BJ (cell line): ENCODE measurements at regions not wholly inside any gene's neighbourhood (a gene's known extent, or its start where the extent isn't known, plus 50 kb on each side); places are given as distances from the start of the nearest gene placed in this dataset. TPM values are rescaled to one million over a fixed set of nuclear protein-coding genes. Genes with fewer than 3 reads are reported as not detected.
"Not testable (repeated sequence)": the region's sequence is repeated elsewhere in the genome, so short reads cannot be mapped to it uniquely, and the experiment has no call there.

ENCODE experiments used
- CTCF ChIA-PET: fragments of 350-600 bp; formaldehyde crosslinking; extraction: SDS; loops from one replicate; lab custom pipeline; 2021; ENCODE audit warnings: antibody characterized with exemption, inconsistent platforms; lab: Yijun Ruan, JAX
- POLR2A ChIA-PET: fragments of 300-600 bp; sonication (Branson Sonifier 250); formaldehyde crosslinking; extraction: SDS; loops from one replicate; lab custom pipeline; 2021; ENCODE audit warnings: antibody characterized with exemption; lab: Charles Lee
- DNase-seq: peaks from one replicate; pipeline ENCODE4 v3.0.0-alpha.2; 2011; ENCODE audit warnings: low read depth
- H3K27me3 ChIP-seq: 2 replicates; pipeline ENCODE4 v1.6.0; 2011; ENCODE audit warnings: low read length; ENCODE audit not compliant: control insufficient read depth, insufficient read depth
- H3K36me3 ChIP-seq: 2 replicates; pipeline ENCODE4 v1.5.1; 2011; ENCODE audit warnings: low read length; ENCODE audit not compliant: control insufficient read depth, insufficient read depth
- H3K4me3 ChIP-seq: 2 replicates; pipeline ENCODE4 v1.5.1; 2011; ENCODE audit warnings: low read depth, mild to moderate bottlenecking, control low read depth, low read length
- small RNA-seq: library from RNA; depleted of rRNA; stranded (forward); fragments of <200 nt; gene quantifications from one replicate; pipeline ENCODE3, GENCODE V24; 2012; ENCODE audit warnings: low replicate concordance, low read depth; ENCODE audit not compliant: insufficient read length

GRCh38 chr15:21013308-21013707, 147.2 kb upstream of the POTEB2 start:
- H3K27me3 ChIP-seq, CTCF ChIA-PET, H3K4me3 ChIP-seq, H3K36me3 ChIP-seq, DNase-seq, POLR2A ChIA-PET: not testable (repeated sequence)

GRCh38 chr15:21009651-21010050, 143.5 kb upstream of the POTEB2 start:
- H3K36me3 ChIP-seq, H3K4me3 ChIP-seq, POLR2A ChIA-PET, DNase-seq, H3K27me3 ChIP-seq, CTCF ChIA-PET: not testable (repeated sequence)

DNA sequence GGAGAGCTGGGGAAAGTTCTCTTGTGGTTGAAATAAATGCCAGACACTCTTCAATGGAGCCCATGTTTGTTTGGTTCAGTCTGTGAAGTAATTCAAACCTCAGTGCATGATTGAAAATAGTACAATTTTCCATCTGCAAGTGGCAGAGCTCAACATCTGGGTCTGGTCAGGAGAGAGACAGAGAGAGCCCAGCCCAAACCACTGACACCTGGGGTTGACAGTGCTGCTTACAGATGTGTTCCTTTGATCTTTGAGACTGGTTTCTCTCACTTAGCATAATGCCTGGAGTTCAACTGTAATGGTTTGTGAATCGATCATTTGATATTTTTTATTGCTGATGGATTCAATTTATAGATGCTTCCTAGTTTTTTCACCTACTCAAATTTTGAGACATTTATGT, 137.3 kb upstream of the POTEB2 start:
- H3K4me3 ChIP-seq, POLR2A ChIA-PET, H3K27me3 ChIP-seq, H3K36me3 ChIP-seq, CTCF ChIA-PET, DNase-seq: not testable (repeated sequence)

GRCh38 chr15:21001950-21002349, 135.8 kb upstream of the POTEB2 start:
- H3K36me3 ChIP-seq, H3K27me3 ChIP-seq, POLR2A ChIA-PET, H3K4me3 ChIP-seq, CTCF ChIA-PET, DNase-seq: not testable (repeated sequence)

- H3K27me3 ChIP-seq, CTCF ChIA-PET, DNase-seq, H3K4me3 ChIP-seq, H3K36me3 ChIP-seq, POLR2A ChIA-PET: not testable (repeated sequence)
Measured at GRCh38 chr15:20991691-20992090, 125.6 kb upstream of the POTEB2 start.

GRCh38 chr15:20991253-20991652, 125.1 kb upstream of the POTEB2 start:
- POLR2A ChIA-PET, H3K36me3 ChIP-seq, H3K27me3 ChIP-seq, H3K4me3 ChIP-seq, DNase-seq, CTCF ChIA-PET: not testable (repeated sequence)

GRCh38 chr15:20986775-20987174, 120.7 kb upstream of the POTEB2 start:
- DNase-seq, CTCF ChIA-PET, H3K27me3 ChIP-seq, POLR2A ChIA-PET, H3K4me3 ChIP-seq, H3K36me3 ChIP-seq: not testable (repeated sequence)

DNA sequence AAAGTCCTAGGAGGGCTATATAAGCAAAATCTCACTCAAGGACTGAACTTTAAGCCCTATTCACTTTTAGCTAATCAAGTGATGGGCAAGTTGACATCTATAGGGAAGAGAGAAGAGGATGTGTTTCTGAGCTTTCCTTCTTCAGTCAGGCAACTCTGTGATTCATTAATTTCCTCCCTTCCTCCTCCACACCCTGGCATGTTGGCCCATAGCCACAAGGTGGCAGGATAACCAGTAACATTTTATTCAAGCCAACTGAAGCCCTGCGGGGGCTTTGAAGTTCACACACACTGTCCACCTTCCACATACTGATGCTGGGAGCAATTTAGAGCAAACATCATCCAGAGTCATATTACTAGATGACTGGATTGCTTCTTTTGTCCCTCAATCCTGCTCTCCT, 111.9 kb upstream of the POTEB2 start:
- DNase-seq, H3K27me3 ChIP-seq, H3K36me3 ChIP-seq, CTCF ChIA-PET, POLR2A ChIA-PET, H3K4me3 ChIP-seq: not testable (repeated sequence)

GRCh38 chr15:20972762-20973161, 106.6 kb upstream of the POTEB2 start:
- POLR2A ChIA-PET, CTCF ChIA-PET, H3K4me3 ChIP-seq, DNase-seq, H3K36me3 ChIP-seq, H3K27me3 ChIP-seq: not testable (repeated sequence)

DNA sequence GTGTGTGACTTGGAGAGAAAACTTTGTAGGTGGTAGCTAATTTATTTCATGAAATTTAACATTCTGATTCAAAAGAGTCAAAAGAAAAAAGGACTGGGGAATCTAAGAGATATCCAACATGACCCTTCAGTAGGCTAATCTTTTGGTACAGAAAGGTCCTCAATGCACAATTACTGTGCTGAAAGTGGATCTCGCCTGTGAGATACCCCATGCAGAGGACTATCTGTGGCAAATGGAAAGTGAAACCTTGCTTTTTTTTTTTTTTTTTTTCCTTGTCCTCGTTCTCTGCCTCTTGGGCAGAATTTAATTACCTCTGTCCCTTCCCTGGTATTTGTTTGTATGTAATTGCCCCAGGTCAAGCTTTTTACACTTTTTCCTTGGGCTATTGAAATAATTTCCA, 93.2 kb upstream of the POTEB2 start:
- POLR2A ChIA-PET, H3K4me3 ChIP-seq, DNase-seq, H3K27me3 ChIP-seq, H3K36me3 ChIP-seq, CTCF ChIA-PET: not testable (repeated sequence)

DNA sequence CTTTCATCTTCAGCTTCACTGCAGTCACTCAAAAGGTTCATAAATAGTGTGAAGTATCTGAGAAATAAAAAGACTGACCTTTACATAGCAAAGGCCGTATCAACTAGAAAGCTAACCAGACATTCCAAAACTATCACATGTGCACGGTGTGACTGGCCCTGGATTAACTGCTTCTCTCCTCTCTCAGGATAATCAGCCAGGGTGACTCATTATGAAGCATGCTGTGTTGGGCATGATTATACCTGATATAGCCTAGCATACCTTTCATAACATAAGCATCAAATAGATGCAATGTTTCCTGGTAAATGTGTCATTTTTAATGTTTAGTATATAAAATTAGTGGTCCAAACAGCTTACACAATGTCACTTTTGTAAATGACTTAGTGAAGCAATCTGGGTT, 63.2 kb upstream of the POTEB2 start:
- DNase-seq, POLR2A ChIA-PET, H3K4me3 ChIP-seq, H3K27me3 ChIP-seq, H3K36me3 ChIP-seq, CTCF ChIA-PET: not testable (repeated sequence)

Small RNA genes lying in the stretch of these regions (small RNA-seq; reads per million reads assigned to genes)
- gene IGHD1OR15-1B (not detected), gene IGHD2OR15-2B (not detected), gene IGHD3OR15-3B (not detected), gene IGHD4OR15-4B (not detected), gene IGHD5OR15-5B (not detected), gene MIR5701-1 (not detected), gene RN7SL400P (not detected)
